Smooth muscle cell (in vitro differentiated cells): ENCODE measurements at regions not wholly inside any gene's neighbourhood (a gene's known extent, or its start where the extent isn't known, plus 50 kb on each side); places are given as distances from the start of the nearest gene placed in this dataset.

Experiments
- DNase-seq: peaks from one replicate; lab custom pipeline; 2025; ENCODE audit not compliant: unreplicated experiment; lab: John Stamatoyannopoulos, UW
- H2AFZ ChIP-seq: fragments of 200-600 bp; sonication (generic); 2 replicates; pipeline ENCODE4 v1.6.0; 2016; ENCODE audit warnings: antibody characterized with exemption, low read depth, mild to moderate bottlenecking
- H3F3A ChIP-seq: fragments of 200-600 bp; sonication (generic); 2 replicates; pipeline ENCODE4 v1.6.0; 2017; ENCODE audit warnings: antibody characterized with exemption, low read depth
- H3K27ac ChIP-seq: fragments of 200-600 bp; sonication (generic); 2 replicates; pipeline ENCODE4 v1.5.1; 2016; ENCODE audit warnings: low read depth, mild to moderate bottlenecking
- H3K27me3 ChIP-seq: fragments of 200-600 bp; sonication (generic); 2 replicates; pipeline ENCODE4 v1.6.1; 2016; ENCODE audit warnings: low read depth, mild to moderate bottlenecking
- H3K36me3 ChIP-seq: fragments of 200-600 bp; sonication (generic); 2 replicates; pipeline ENCODE4 v1.5.1; 2016; ENCODE audit warnings: low read depth
- H3K4me1 ChIP-seq: fragments of 200-600 bp; sonication (generic); 2 replicates; pipeline ENCODE4 v1.5.1; 2016; ENCODE audit warnings: low read depth
- H3K4me2 ChIP-seq: fragments of 200-600 bp; sonication (generic); 2 replicates; pipeline ENCODE4 v1.6.0; 2016; ENCODE audit warnings: mild to moderate bottlenecking
- H3K4me3 ChIP-seq: fragments of 200-600 bp; sonication (generic); 2 replicates; pipeline ENCODE4 v1.5.1; 2016; ENCODE audit warnings: mild to moderate bottlenecking
- H3K79me2 ChIP-seq: fragments of 200-600 bp; sonication (generic); 2 replicates; pipeline ENCODE4 v1.6.0; 2016; ENCODE audit warnings: low read depth, mild to moderate bottlenecking
- H3K9ac ChIP-seq: fragments of 200-600 bp; sonication (generic); 2 replicates; pipeline ENCODE4 v1.6.0; 2016; ENCODE audit warnings: low read depth
- H3K9me3 ChIP-seq: fragments of 200-600 bp; sonication (generic); replicated peaks from 2 replicates; pipeline ENCODE4 v1.5.1; 2016; ENCODE audit warnings: low read depth
- H4K20me1 ChIP-seq: fragments of 200-600 bp; sonication (generic); 2 replicates; pipeline ENCODE4 v1.6.0; 2016; ENCODE audit warnings: low read depth
- CTCF ChIP-seq: fragments of 200-600 bp; sonication (generic); IDR thresholded peaks from 2 replicates; pipeline ENCODE4 v1.5.1; 2017; ENCODE audit warnings: borderline replicate concordance, mild to moderate bottlenecking, antibody characterized with exemption; ENCODE audit not compliant: insufficient read depth, poor library complexity, severe bottlenecking
- WGBS: methylation state at CpG from one replicate; pipeline ENCODE4 v1.1.7; 2016; ENCODE audit warnings: low lambda C conversion rate; 5-methylcytosine and 5-hydroxymethylcytosine counted together

GRCh38 chr11:15889363-15890030 is 466.8 kb downstream of the SOX6 start:
- H4K20me1 ChIP-seq: no peaks in the 10 kb centered on the region
- H3K27ac ChIP-seq: peak overlapping the region; percentile 56
- TF ChIP-seq CTCF: no peak
- no peaks in the 10 kb centered on the region for H3K27me3 ChIP-seq
- no peaks in the 10 kb centered on the region for H3K79me2 ChIP-seq
- peaks cover 52% of the 10 kb centered on the region for H3K4me1 ChIP-seq
- no peaks in the 10 kb centered on the region for H3K9me3 ChIP-seq
- no peak overlapping the region for H3K4me3 ChIP-seq
- H3F3A ChIP-seq: peaks cover 51% of the 10 kb centered on the region
- 49% methylated on average over 2 of the region's 2 CpGs for WGBS
- no peak overlapping the region for H2AFZ ChIP-seq
- peak overlapping the region; percentile 41 for H3K4me2 ChIP-seq
- H3K36me3 ChIP-seq: no peaks in the 10 kb centered on the region
- H3K9ac ChIP-seq: no peak overlapping the region
- DNase-seq: no peak

GRCh38 chr11:15890031-15890713 is 466.2 kb downstream of the SOX6 start:
- no peaks in the 10 kb centered on the region for H3K9me3 ChIP-seq
- TF ChIP-seq CTCF: no peak
- H3K4me2 ChIP-seq: peak overlapping the region; percentile 41
- H3K9ac ChIP-seq: no peak overlapping the region
- no peaks in the 10 kb centered on the region for H3K27me3 ChIP-seq
- DNase-seq: no peak
- peaks cover 48% of the 10 kb centered on the region for H3F3A ChIP-seq
- H2AFZ ChIP-seq: no peak overlapping the region
- no peaks in the 10 kb centered on the region for H4K20me1 ChIP-seq
- peak overlapping the region; percentile 56 for H3K27ac ChIP-seq
- H3K36me3 ChIP-seq: no peaks in the 10 kb centered on the region
- no peaks in the 10 kb centered on the region for H3K79me2 ChIP-seq
- H3K4me1 ChIP-seq: peaks cover 45% of the 10 kb centered on the region
- 27% methylated on average over 9 of the region's 9 CpGs for WGBS
- H3K4me3 ChIP-seq: no peak overlapping the region

GRCh38 chr11:15893080-15893492 is 463.3 kb downstream of the SOX6 start:
- Histone ChIP-seq H3F3A (peaks cover 31% of the 10 kb centered on the region), H3K4me3 (no peak overlapping the region), H3K9me3 (no peaks in the 10 kb centered on the region), H3K27me3 (no peaks in the 10 kb centered on the region), H2AFZ (no peak overlapping the region), H3K9ac (no peak overlapping the region), H3K27ac (peak overlapping the region; percentile 19), H3K36me3 (no peaks in the 10 kb centered on the region), H3K79me2 (no peaks in the 10 kb centered on the region), H4K20me1 (no peaks in the 10 kb centered on the region), H3K4me2 (peak overlapping the region; percentile 9), H3K4me1 (peaks cover 25% of the 10 kb centered on the region)
- 26% methylated on average over 3 of the region's 3 CpGs for WGBS
- no peak for TF ChIP-seq CTCF
- DNase-seq: no peak

GRCh38 chr11:15896026-15896425 is 460.3 kb downstream of the SOX6 start:
- WGBS: 91% methylated on average over 12 of the region's 12 CpGs
- no peak overlapping the region for H3K27ac ChIP-seq
- H3K4me3 ChIP-seq: no peak overlapping the region
- H3K4me1 ChIP-seq: peaks cover 4% of the 10 kb centered on the region
- H3K79me2 ChIP-seq: no peaks in the 10 kb centered on the region
- no peak for TF ChIP-seq CTCF
- no peak overlapping the region for H3K4me2 ChIP-seq
- H3K27me3 ChIP-seq: no peaks in the 10 kb centered on the region
- H3K36me3 ChIP-seq: no peaks in the 10 kb centered on the region
- peaks cover 13% of the 10 kb centered on the region for H3F3A ChIP-seq
- H4K20me1 ChIP-seq: no peaks in the 10 kb centered on the region
- H3K9me3 ChIP-seq: no peaks in the 10 kb centered on the region
- H3K9ac ChIP-seq: no peak overlapping the region
- H2AFZ ChIP-seq: no peak overlapping the region
- no peak for DNase-seq
